WTC11 (cell line): ENCODE measurements at regions not wholly inside any gene's neighbourhood (a gene's known extent, or its start where the extent isn't known, plus 50 kb on each side); places are given as distances from the start of the nearest gene placed in this dataset.
A peak's percentile ranks its signal among the peaks of the same experiment; 100 is the strongest.

Source experiments
- ATAC-seq: fragments of 200-7000 bp; cut with Tn5 transposase; 2 replicates; pipeline ENCODE4 v1.10.0; 2021; ENCODE audit warnings: mild to moderate bottlenecking, moderate library complexity
- CTCF ChIA-PET: fragments of 300-600 bp; sonication (Branson Sonifier 250); formaldehyde crosslinking; loops from one replicate; lab custom pipeline; 2021; ENCODE audit warnings: antibody characterized with exemption; lab: Charles Lee
- POLR2A ChIA-PET: fragments of 350-600 bp; sonication (Branson Sonifier 250); formaldehyde crosslinking; loops from one replicate; lab custom pipeline; 2021; ENCODE audit warnings: antibody characterized with exemption; lab: Charles Lee
- DNase-seq: peaks from one replicate; pipeline ENCODE4 v3.0.0; 2021; ENCODE audit warnings: low spot score
- H3K27ac Mint-ChIP-seq: 2 replicates; pipeline ENCODE4 v1.8.0; 2021; ENCODE audit warnings: mixed read lengths
- H3K27me3 Mint-ChIP-seq: 2 replicates; pipeline ENCODE4 v1.8.0; 2021; ENCODE audit warnings: low read depth, mild to moderate bottlenecking, moderate library complexity, mixed read lengths
- H3K36me3 Mint-ChIP-seq: 2 replicates; pipeline ENCODE4 v1.8.0; 2021; ENCODE audit warnings: mixed read lengths
- H3K4me1 Mint-ChIP-seq: 2 replicates; pipeline ENCODE4 v1.8.0; 2022; ENCODE audit warnings: mixed read lengths
- H3K4me3 Mint-ChIP-seq: 2 replicates; pipeline ENCODE4 v1.8.0; 2021; ENCODE audit warnings: mild to moderate bottlenecking, moderate library complexity, mixed read lengths
- H3K9me3 Mint-ChIP-seq: 2 replicates; pipeline ENCODE4 v1.8.0; 2021; ENCODE audit warnings: mixed read lengths
- ARID4B ChIP-seq: sonication (generic); formaldehyde crosslinking; IDR thresholded peaks from 2 replicates; pipeline ENCODE4 v1.8.0; 2023; ENCODE audit warnings: missing genetic modification reagents, mild to moderate bottlenecking, borderline replicate concordance
- ATF1 ChIP-seq: sonication (generic); formaldehyde crosslinking; IDR thresholded peaks from 2 replicates; pipeline ENCODE4 v1.8.1; 2023; ENCODE audit warnings: mild to moderate bottlenecking, moderate library complexity, missing genetic modification reagents
- CDX4 ChIP-seq: fragments of 250-450 bp; sonication (Bioruptor Pico); IDR thresholded peaks from 2 replicates; pipeline ENCODE4 v1.9.0; 2021; ENCODE audit warnings: moderate library complexity, mild to moderate bottlenecking, inconsistent platforms, borderline replicate concordance
- ELF4 ChIP-seq: sonication (generic); formaldehyde crosslinking; IDR thresholded peaks from 2 replicates; pipeline ENCODE4 v1.8.1; 2022; ENCODE audit warnings: low read depth, mild to moderate bottlenecking, moderate library complexity, missing genetic modification reagents
- HMGA2 ChIP-seq: fragments of 250-450 bp; sonication (Bioruptor Pico); IDR thresholded peaks from 2 replicates; pipeline ENCODE4 v1.4.0; 2021; ENCODE audit warnings: mild to moderate bottlenecking, moderate library complexity
- IRF2 ChIP-seq: sonication (generic); formaldehyde crosslinking; IDR thresholded peaks from 2 replicates; pipeline ENCODE4 v1.8.0; 2022; ENCODE audit warnings: low read depth, missing genetic modification reagents, borderline replicate concordance
- MXD4 ChIP-seq: fragments of 250-450 bp; sonication (Bioruptor Pico); IDR thresholded peaks from 2 replicates; pipeline ENCODE4 v1.8.0; 2021; ENCODE audit warnings: mild to moderate bottlenecking, moderate library complexity, borderline replicate concordance
- NFE2L1 ChIP-seq: sonication (generic); formaldehyde crosslinking; IDR thresholded peaks from 2 replicates; pipeline ENCODE4 v1.8.1; 2023; ENCODE audit warnings: missing genetic modification reagents
- NR1H2 ChIP-seq: sonication (generic); formaldehyde crosslinking; IDR thresholded peaks from 2 replicates; pipeline ENCODE4 v1.9.0; 2021; ENCODE audit warnings: mild to moderate bottlenecking, moderate library complexity, missing genetic modification reagents
- PREB ChIP-seq: sonication (generic); formaldehyde crosslinking; IDR thresholded peaks from 2 replicates; pipeline ENCODE4 v1.8.1; 2022; ENCODE audit warnings: mild to moderate bottlenecking, missing genetic modification reagents, moderate library complexity, borderline replicate concordance
- RELA ChIP-seq: sonication (generic); formaldehyde crosslinking; IDR thresholded peaks from 2 replicates; pipeline ENCODE4 v1.8.1; 2022; ENCODE audit warnings: missing genetic modification reagents, mild to moderate bottlenecking, borderline replicate concordance
- RORB ChIP-seq: fragments of 250-450 bp; sonication (Bioruptor Pico); IDR thresholded peaks from 2 replicates; pipeline ENCODE4 v1.9.0; 2021; ENCODE audit warnings: mild to moderate bottlenecking
- SMAD4 ChIP-seq: sonication (generic); formaldehyde crosslinking; IDR thresholded peaks from 2 replicates; pipeline ENCODE4 v1.8.0; 2022; ENCODE audit warnings: mild to moderate bottlenecking, missing genetic modification reagents
- STAT6 ChIP-seq: sonication (generic); formaldehyde crosslinking; conservative IDR thresholded peaks from 2 replicates; pipeline ENCODE4 v1.8.1; 2023; ENCODE audit warnings: mild to moderate bottlenecking, low read depth, missing genetic modification reagents, moderate library complexity
- ZNF219 ChIP-seq: sonication (generic); formaldehyde crosslinking; IDR thresholded peaks from 2 replicates; pipeline ENCODE4 v1.8.0; 2023; ENCODE audit warnings: missing genetic modification reagents, mild to moderate bottlenecking, borderline replicate concordance
- ZNF423 ChIP-seq: fragments of 250-450 bp; sonication (Bioruptor Pico); IDR thresholded peaks from 2 replicates; pipeline ENCODE4 v2.1.2; 2022; ENCODE audit warnings: mild to moderate bottlenecking, moderate library complexity
- ZNF425 ChIP-seq: fragments of 250-450 bp; sonication (Bioruptor Pico); conservative IDR thresholded peaks from 2 replicates; pipeline ENCODE4 v1.9.0; 2021; ENCODE audit warnings: mild to moderate bottlenecking

GRCh38 chr10:35885076-35885475 is 243.0 kb upstream of the FZD8 start (continued):
- TF ChIP-seq ARID4B (CRISPR knock-in tag) (no peak), RELA (no peak), IRF2 (CRISPR knock-in tag) (no peak), NR1H2 (CRISPR knock-in tag) (no peak)

- no peak overlapping the region for H3K27ac Mint-ChIP-seq
- peaks cover 7% of the 10 kb centered on the region for H3K27me3 Mint-ChIP-seq
- POLR2A ChIA-PET, result interaction anchor here (0.7 kb wide), 1 partner anchor 693 kb away, joined by 3 read pairs; no protein-coding TSS in a partner anchor
- H3K9me3 Mint-ChIP-seq, result peaks cover 19% of the 10 kb centered on the region
- TF ChIP-seq ZNF219 (CRISPR knock-in tag) (no peak), MXD4 (CRISPR knock-in tag) (no peak), ZNF423 (CRISPR knock-in tag) (peak; percentile 77), PREB (CRISPR knock-in tag) (no peak), IRF2 (CRISPR knock-in tag) (no peak), NFE2L1 (CRISPR knock-in tag) (no peak), RORB (CRISPR knock-in tag) (no peak), HMGA2 (no peak)
- CTCF ChIA-PET, result interaction anchor here (0.8 kb wide), 1 partner anchor 10 kb away, joined by 3 read pairs; no protein-coding TSS in a partner anchor
- peaks cover 27% of the 10 kb centered on the region for H3K4me1 Mint-ChIP-seq
- no peak overlapping the region for H3K4me3 Mint-ChIP-seq
- ATAC-seq (peak; percentile 75), DNase-seq (no peak)
- peaks cover 6% of the 10 kb centered on the region for H3K36me3 Mint-ChIP-seq
Observed at GRCh38 chr10:35884657-35885071, 242.6 kb upstream of the FZD8 start.

GRCh38 chr10:35882422-35883150 is 240.5 kb upstream of the FZD8 start:
- H3K9me3 Mint-ChIP-seq, result peaks cover under 1% of the 10 kb centered on the region; the same call in 1 of the 2 replicates
- peaks cover under 1% of the 10 kb centered on the region; the same call in 1 of the 2 replicates for H3K36me3 Mint-ChIP-seq
- peaks cover 5% of the 10 kb centered on the region for H3K27me3 Mint-ChIP-seq
- TF ChIP-seq STAT6 (no peak), ELF4 (CRISPR knock-in tag) (no peak), ATF1 (CRISPR knock-in tag) (no peak), SMAD4 (CRISPR knock-in tag) (no peak), ZNF425 (no peak), HMGA2 (no peak), CDX4 (CRISPR knock-in tag) (no peak)
- ChIA-PET POLR2A (no interaction called here), CTCF (interaction anchor here (1.5 kb wide), 2 partner anchors 60 to 247 kb away, joined by 3 read pairs; no protein-coding TSS in a partner anchor)
- ATAC-seq (peak; percentile 90), DNase-seq (peak; percentile 40)
- H3K4me1 Mint-ChIP-seq, result peaks cover 27% of the 10 kb centered on the region
- H3K4me3 Mint-ChIP-seq, result no peak overlapping the region
- H3K27ac Mint-ChIP-seq, result no peak overlapping the region
